ENCODE measurements at regions not wholly inside any gene's neighbourhood (a gene's known extent, or its start where the extent isn't known, plus 50 kb on each side); places are given as distances from the start of the nearest gene placed in this dataset.

DNA sequence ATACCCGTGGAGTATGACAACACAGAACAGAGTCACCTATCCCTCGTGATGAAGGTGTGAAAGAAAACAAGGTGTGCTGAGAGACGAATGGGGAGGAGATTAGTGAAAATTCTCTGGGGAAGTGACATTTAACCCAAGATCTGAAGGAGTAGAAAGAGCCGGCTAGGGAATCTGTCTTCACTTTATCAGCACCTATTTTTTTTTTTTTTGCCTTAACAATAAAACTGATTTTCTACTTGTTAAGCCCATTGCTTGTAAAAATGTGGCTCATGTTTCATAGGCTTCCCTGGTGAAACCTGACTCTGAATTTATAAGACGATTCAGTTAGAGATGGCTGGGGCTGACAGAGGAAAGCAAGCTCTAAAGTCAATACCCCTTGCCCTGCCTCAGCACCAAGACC is 322.6 kb upstream of the MSX2 start:
- H3K36me3 ChIP-seq, result no peaks in the 10 kb centered on the region
- TF ChIP-seq EP300 (IDR thresholded peaks at IDR 0.05) (no peak), POLR2A (IDR thresholded peaks at IDR 0.05) (no peak), POLR2AphosphoS5 (IDR thresholded peaks at IDR 0.05) (no peak)
- TF ChIP-seq, protein P1, sequence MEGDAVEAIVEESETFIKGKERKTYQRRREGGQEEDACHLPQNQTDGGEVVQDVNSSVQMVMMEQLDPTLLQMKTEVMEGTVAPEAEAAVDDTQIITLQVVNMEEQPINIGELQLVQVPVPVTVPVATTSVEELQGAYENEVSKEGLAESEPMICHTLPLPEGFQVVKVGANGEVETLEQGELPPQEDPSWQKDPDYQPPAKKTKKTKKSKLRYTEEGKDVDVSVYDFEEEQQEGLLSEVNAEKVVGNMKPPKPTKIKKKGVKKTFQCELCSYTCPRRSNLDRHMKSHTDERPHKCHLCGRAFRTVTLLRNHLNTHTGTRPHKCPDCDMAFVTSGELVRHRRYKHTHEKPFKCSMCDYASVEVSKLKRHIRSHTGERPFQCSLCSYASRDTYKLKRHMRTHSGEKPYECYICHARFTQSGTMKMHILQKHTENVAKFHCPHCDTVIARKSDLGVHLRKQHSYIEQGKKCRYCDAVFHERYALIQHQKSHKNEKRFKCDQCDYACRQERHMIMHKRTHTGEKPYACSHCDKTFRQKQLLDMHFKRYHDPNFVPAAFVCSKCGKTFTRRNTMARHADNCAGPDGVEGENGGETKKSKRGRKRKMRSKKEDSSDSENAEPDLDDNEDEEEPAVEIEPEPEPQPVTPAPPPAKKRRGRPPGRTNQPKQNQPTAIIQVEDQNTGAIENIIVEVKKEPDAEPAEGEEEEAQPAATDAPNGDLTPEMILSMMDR (IDR thresholded peaks at IDR 0.05), result no peak
- no peaks in the 10 kb centered on the region for H3K9me3 ChIP-seq
- no peak for ATAC-seq
- peaks cover 10% of the 10 kb centered on the region for H3K27me3 ChIP-seq
- no peak overlapping the region for H3K4me3 ChIP-seq
- no peak overlapping the region for H3K27ac ChIP-seq
- 21 to 53% methylated on average over 4 to 5 of the region's 5 CpGs for WGBS, 2 donors (ENCODE audit: low coverage in 1 of 2)
- H3K4me1 ChIP-seq, result no peaks in the 10 kb centered on the region

DNA sequence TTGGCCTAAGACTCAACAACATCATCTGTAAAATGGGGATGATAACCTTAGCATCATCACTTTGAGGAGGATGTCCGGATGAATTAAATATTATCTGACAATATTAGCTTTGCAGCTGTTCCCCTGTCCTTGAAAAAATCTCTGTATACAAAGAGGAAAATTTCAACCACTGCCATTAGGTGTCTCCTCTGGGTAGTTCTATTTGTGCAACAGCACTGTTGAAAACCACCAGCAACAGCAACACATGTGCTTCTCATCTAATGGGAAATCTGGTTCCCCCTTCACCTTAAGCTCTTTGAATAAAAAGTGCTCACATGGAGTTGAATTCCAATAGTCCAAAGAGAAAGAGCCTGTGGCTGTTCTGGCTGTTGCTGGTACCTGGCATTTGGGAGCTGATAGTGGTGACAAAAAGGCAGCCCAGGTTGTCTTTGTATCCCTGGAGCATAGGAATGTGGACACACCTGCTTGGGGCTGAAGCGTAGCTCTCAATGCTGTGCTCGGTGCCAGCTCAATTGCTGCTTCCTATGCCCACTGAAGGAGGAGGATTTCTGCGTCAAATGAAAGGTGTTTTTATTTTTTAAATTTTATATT is 322.1 kb upstream of the MSX2 start:
- no peaks in the 10 kb centered on the region for H3K36me3 ChIP-seq
- no peak overlapping the region for H3K27ac ChIP-seq
- TF ChIP-seq EP300 (IDR thresholded peaks at IDR 0.05) (no peak), POLR2AphosphoS5 (IDR thresholded peaks at IDR 0.05) (no peak), POLR2A (IDR thresholded peaks at IDR 0.05) (no peak)
- TF ChIP-seq, protein P1 (IDR thresholded peaks at IDR 0.05), result no peak
- H3K27me3 ChIP-seq, result peaks cover 10% of the 10 kb centered on the region
- no peaks in the 10 kb centered on the region for H3K9me3 ChIP-seq
- no peaks in the 10 kb centered on the region for H3K4me1 ChIP-seq
- no peak for ATAC-seq
- 73 to 88% methylated on average over 1 to 4 of the region's 4 CpGs for WGBS, 2 donors (ENCODE audit: low coverage in 1 of 2)
- no peak overlapping the region for H3K4me3 ChIP-seq

DNA sequence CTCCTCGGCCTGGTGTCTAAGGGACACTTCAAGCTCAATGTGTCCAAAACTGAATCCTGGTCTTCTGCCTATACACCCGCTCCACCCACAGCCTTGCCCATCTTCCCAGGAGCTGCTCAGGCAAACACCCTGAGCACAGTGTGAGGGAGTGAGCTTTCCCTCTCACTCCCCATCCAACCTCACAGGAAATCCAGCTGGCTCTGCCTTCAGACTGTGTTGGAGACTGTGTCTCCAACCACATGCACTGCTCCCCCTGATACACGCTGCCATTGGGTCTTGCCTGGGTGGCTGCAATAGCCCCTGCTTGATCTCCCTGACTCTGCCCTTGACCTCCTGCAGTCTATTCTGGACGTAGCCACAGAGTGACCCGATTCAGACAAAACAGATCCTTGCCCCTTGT is 319.5 kb upstream of the MSX2 start:
- TF ChIP-seq POLR2A (IDR thresholded peaks at IDR 0.05) (no peak), POLR2AphosphoS5 (IDR thresholded peaks at IDR 0.05) (no peak), EP300 (IDR thresholded peaks at IDR 0.05) (no peak)
- TF ChIP-seq, protein P1 (IDR thresholded peaks at IDR 0.05), result no peak
- Histone ChIP-seq H3K4me1 (no peaks in the 10 kb centered on the region), H3K36me3 (no peaks in the 10 kb centered on the region), H3K4me3 (no peak overlapping the region), H3K27ac (no peak overlapping the region), H3K9me3 (no peaks in the 10 kb centered on the region), H3K27me3 (peaks cover 18% of the 10 kb centered on the region)
- WGBS, 2 donors (ENCODE audit: low coverage in 1 of 2), result 69 to 75% methylated on average over 3 to 5 of the region's 5 CpGs
- no peak for ATAC-seq

DNA sequence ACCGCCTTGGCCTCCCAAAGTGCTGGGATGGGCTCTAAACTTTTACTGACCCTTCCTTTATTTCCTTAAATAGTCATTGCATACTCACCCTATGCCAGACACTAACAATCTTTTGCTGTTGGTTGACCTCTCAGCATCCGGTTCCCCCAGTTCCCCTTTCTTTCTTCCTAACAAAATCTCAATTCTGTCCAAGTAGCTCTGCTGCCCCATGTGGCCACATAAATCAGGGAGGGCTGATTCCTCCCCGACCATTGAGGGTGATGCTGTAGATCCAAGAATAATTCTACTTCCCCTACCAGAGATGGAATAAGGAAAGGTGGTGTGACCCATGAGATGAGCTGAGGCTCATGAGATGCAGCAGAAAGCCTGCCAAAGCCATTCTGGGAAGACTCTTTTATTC is 315.3 kb upstream of the MSX2 start:
- TF ChIP-seq POLR2AphosphoS5 (IDR thresholded peaks at IDR 0.05) (no peak), EP300 (IDR thresholded peaks at IDR 0.05) (no peak), POLR2A (IDR thresholded peaks at IDR 0.05) (no peak)
- TF ChIP-seq, protein P1 (IDR thresholded peaks at IDR 0.05), result no peak
- peaks cover 14% of the 10 kb centered on the region for H3K27me3 ChIP-seq
- H3K4me3 ChIP-seq, result no peak overlapping the region
- ATAC-seq, result no peak
- H3K36me3 ChIP-seq, result no peaks in the 10 kb centered on the region
- no peak overlapping the region for H3K27ac ChIP-seq
- no peaks in the 10 kb centered on the region for H3K4me1 ChIP-seq
- 51 to 69% methylated on average over 2 to 3 of the region's 3 CpGs for WGBS, 2 donors (ENCODE audit: low coverage in 1 of 2)
- H3K9me3 ChIP-seq, result no peaks in the 10 kb centered on the region

DNA sequence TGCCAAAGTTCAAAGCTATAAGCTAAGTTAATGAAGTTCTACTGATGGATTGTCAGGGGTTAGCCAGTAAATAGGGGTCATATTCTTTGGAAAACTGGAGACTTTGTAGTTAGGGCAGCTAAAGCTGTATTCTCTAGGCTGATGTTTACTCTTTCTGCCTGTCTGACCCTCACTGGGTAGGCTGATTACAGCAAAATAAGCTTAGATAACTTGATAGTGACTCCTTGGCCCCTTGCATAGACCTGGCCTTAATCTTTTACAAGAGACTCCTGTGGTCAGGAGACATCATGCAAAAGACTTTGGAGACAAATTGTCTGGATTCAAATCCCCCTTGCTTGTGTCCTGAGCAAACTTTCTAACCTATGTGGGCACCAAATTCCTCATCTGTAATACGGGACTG is 314.4 kb upstream of the MSX2 start:
- Histone ChIP-seq H3K27me3 (peaks cover 13% of the 10 kb centered on the region), H3K4me3 (no peak overlapping the region), H3K4me1 (no peaks in the 10 kb centered on the region), H3K36me3 (no peaks in the 10 kb centered on the region), H3K9me3 (no peaks in the 10 kb centered on the region), H3K27ac (no peak overlapping the region)
- no peak for TF ChIP-seq POLR2A (IDR thresholded peaks at IDR 0.05)
- no peak for TF ChIP-seq EP300 (IDR thresholded peaks at IDR 0.05)
- no peak for TF ChIP-seq POLR2AphosphoS5 (IDR thresholded peaks at IDR 0.05)
- TF ChIP-seq, protein P1 (IDR thresholded peaks at IDR 0.05), result no peak
- WGBS, 2 donors (ENCODE audit: low coverage in 1 of 2), result 58 to 75% methylated on average over 1 of the region's 1 CpG
- ATAC-seq, result no peak

All from gastroesophageal sphincter (tissue), 4 donors.